Panc1 (cell line): ENCODE measurements at regions not wholly inside any gene's neighbourhood (a gene's known extent, or its start where the extent isn't known, plus 50 kb on each side); places are given as distances from the start of the nearest gene placed in this dataset.

Source experiments
- ATAC-seq: fragments of 200-7000 bp; cut with Tn5 transposase; 2 replicates; pipeline ENCODE4 v1.9.1; 2020; ENCODE audit warnings: mild to moderate bottlenecking, moderate library complexity
- BruUV-seq: library from RNA; stranded (reverse); fragments of 400-500 nt; replicated peaks from 2 replicates; lab custom pipeline; 2021; lab: Mats Ljungman, UMichigan
- CTCF ChIA-PET: fragments of 300-600 bp; sonication (Branson Sonifier 250); formaldehyde crosslinking; loops from one replicate; lab custom pipeline; 2022; ENCODE audit warnings: antibody characterized with exemption; lab: Charles Lee
- POLR2A ChIA-PET: fragments of 300-600 bp; sonication (Branson Sonifier 250); formaldehyde crosslinking; loops from one replicate; lab custom pipeline; 2022; ENCODE audit warnings: antibody characterized with exemption; lab: Charles Lee
- DNase-seq: peaks from one replicate; pipeline ENCODE4 v3.0.0-alpha.2; 2010; ENCODE audit warnings: low read depth, low spot score
- H3K27ac ChIP-seq: 2 replicates; pipeline ENCODE4 v1.5.1; 2011; ENCODE audit warnings: mild to moderate bottlenecking, low read length, inconsistent platforms
- H3K27me3 ChIP-seq: fragments of 200-500 bp; sonication (Bioruptor generic); 2 replicates; pipeline ENCODE4 v1.6.0; 2014; ENCODE audit warnings: low read length, inconsistent platforms; ENCODE audit not compliant: control insufficient read depth, insufficient read depth
- H3K36me3 ChIP-seq: fragments of 200-500 bp; sonication (Bioruptor generic); 2 replicates; pipeline ENCODE4 v1.5.1; 2014; ENCODE audit warnings: inconsistent platforms, mild to moderate bottlenecking, low read length, moderate library complexity; ENCODE audit not compliant: control insufficient read depth, insufficient read depth
- H3K4me1 ChIP-seq: 2 replicates; pipeline ENCODE4 v1.5.1; 2011; ENCODE audit warnings: inconsistent platforms, mild to moderate bottlenecking, low read length, moderate library complexity; ENCODE audit not compliant: control insufficient read depth, insufficient read depth
- H3K4me3 ChIP-seq, 2 experiments: 2 replicates each; pipeline ENCODE4 v1.5.1; 2011 to 2012; ENCODE audit warnings: low read depth in 2 of 2, low read length in 2 of 2, mild to moderate bottlenecking in 2 of 2, inconsistent platforms in 1 of 2, moderate library complexity in 1 of 2
- H3K9me3 ChIP-seq: fragments of 200-500 bp; sonication (Bioruptor generic); 2 replicates; pipeline ENCODE4 v1.5.1; 2014; ENCODE audit warnings: low read depth, mild to moderate bottlenecking, inconsistent platforms, low read length, moderate library complexity; ENCODE audit not compliant: control insufficient read depth, insufficient read depth
- POLR2AphosphoS5 ChIP-seq: IDR thresholded peaks from 2 replicates; pipeline ENCODE4 v1.6.1; 2012; ENCODE audit warnings: mild to moderate bottlenecking, low read depth, low read length, moderate library complexity
- REST ChIP-seq, 2 experiments: IDR thresholded peaks; 2 replicates each; pipeline ENCODE4 v1.6.1; 2011 to 2012; ENCODE audit warnings: low read depth in 2 of 2, control low read depth in 1 of 2, low read length in 1 of 2, mild to moderate bottlenecking in 1 of 2, moderate library complexity in 1 of 2; ENCODE audit not compliant: insufficient read depth in 1 of 2
- SIN3A ChIP-seq: IDR thresholded peaks from 2 replicates; pipeline ENCODE4 v1.6.1; 2012; ENCODE audit warnings: low read depth, mild to moderate bottlenecking, low read length, moderate library complexity, borderline replicate concordance; ENCODE audit not compliant: insufficient read depth
- TCF7L2 ChIP-seq: IDR thresholded peaks from 2 replicates; pipeline ENCODE4 v1.6.1; 2011; ENCODE audit warnings: mild to moderate bottlenecking, low read depth, low read length, inconsistent platforms
- in situ Hi-C: cut with HindIII; loops from 2 replicates; pipeline ENCODE4 v1.10.0; 2016; ENCODE audit warnings: low sequenced_read_pairs, low pct_unique_long_range_greater_than_20kb
- intact Hi-C: fragments of 100-400 bp; cut with micrococcal nuclease; formaldehyde crosslinking; loops from one replicate; pipeline ENCODE4 v1.10.0; 2022; ENCODE audit not compliant: unreplicated experiment
- TF ChIP-seq, protein P1 (sequence below): fragments of 450-650 bp; IDR thresholded peaks from 2 replicates; pipeline ENCODE4 v1.5.1; 2017; ENCODE audit warnings: mild to moderate bottlenecking

- no peak for DNase-seq
- intact Hi-C loops = no loop called here
Observed at GRCh38 chr1:57655161-57655560, 231.3 kb upstream of the DAB1 start.

DNA sequence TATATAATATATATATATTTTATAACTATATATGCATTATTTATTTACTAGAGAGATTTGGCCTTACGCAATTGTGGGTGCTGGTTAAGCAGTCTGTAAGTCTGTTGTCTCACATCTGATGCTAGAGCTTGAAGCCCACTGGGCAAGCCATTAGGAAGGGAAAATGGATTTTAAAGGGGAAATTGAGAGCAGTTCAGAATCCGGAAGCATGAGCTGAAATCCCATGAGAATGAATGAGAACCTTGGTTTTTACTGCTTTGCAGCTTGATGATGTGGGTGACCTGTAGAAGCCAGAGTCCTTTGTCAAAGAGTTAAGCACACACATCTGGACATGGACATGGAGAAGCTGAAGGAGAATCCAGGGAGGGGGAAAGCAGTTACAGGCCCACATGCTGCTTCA lies 220.8 kb upstream of the DAB1 start:
- intact Hi-C loops = no loop called here
- DNase-seq (no peak), ATAC-seq (no peak)
- CTCF ChIA-PET = no interaction called here
- in situ Hi-C loops = no loop called here
- no TSS peak for BruUV-seq
- no peaks in the 10 kb centered on the region for H3K4me1 ChIP-seq
- POLR2A ChIA-PET = interaction anchor here (0.6 kb wide), 1 partner anchor 522 kb away, joined by 4 read pairs; no protein-coding TSS in a partner anchor
- H3K27ac ChIP-seq = no peak overlapping the region
- no peak for TF ChIP-seq SIN3A
- no peak for TF ChIP-seq REST (IDR thresholded peaks at IDR 0.05; ENCODE audit: insufficient read depth in 1 of 2, low read depth in 2 of 2, low read length in 1 of 2)
- TF ChIP-seq, protein P1, sequence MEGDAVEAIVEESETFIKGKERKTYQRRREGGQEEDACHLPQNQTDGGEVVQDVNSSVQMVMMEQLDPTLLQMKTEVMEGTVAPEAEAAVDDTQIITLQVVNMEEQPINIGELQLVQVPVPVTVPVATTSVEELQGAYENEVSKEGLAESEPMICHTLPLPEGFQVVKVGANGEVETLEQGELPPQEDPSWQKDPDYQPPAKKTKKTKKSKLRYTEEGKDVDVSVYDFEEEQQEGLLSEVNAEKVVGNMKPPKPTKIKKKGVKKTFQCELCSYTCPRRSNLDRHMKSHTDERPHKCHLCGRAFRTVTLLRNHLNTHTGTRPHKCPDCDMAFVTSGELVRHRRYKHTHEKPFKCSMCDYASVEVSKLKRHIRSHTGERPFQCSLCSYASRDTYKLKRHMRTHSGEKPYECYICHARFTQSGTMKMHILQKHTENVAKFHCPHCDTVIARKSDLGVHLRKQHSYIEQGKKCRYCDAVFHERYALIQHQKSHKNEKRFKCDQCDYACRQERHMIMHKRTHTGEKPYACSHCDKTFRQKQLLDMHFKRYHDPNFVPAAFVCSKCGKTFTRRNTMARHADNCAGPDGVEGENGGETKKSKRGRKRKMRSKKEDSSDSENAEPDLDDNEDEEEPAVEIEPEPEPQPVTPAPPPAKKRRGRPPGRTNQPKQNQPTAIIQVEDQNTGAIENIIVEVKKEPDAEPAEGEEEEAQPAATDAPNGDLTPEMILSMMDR = no peak
- TF ChIP-seq TCF7L2 = no peak
- TF ChIP-seq POLR2AphosphoS5 = no peak
- H3K27me3 ChIP-seq = no peaks in the 10 kb centered on the region; the same call in 1 of the 2 replicates
- no peak overlapping the region for H3K4me3 ChIP-seq
- H3K9me3 ChIP-seq = no peaks in the 10 kb centered on the region
- no peaks in the 10 kb centered on the region for H3K36me3 ChIP-seq

More at GRCh38 chr1:57655161-57655560, 231.3 kb upstream of the DAB1 start:
- ChIA-PET POLR2A (no interaction called here), CTCF (no interaction called here)
- no peaks in the 10 kb centered on the region for H3K36me3 ChIP-seq
- in situ Hi-C loops = no loop called here
- no peak overlapping the region for H3K4me3 ChIP-seq
- TF ChIP-seq SIN3A (no peak), TCF7L2 (no peak), REST (IDR thresholded peaks at IDR 0.05; ENCODE audit: insufficient read depth in 1 of 2, low read depth in 2 of 2, low read length in 1 of 2) (no peak), POLR2AphosphoS5 (no peak)
- TF ChIP-seq, protein P1 = no peak
- no peak overlapping the region for H3K27ac ChIP-seq
- no peaks in the 10 kb centered on the region for H3K9me3 ChIP-seq
- H3K4me1 ChIP-seq = no peaks in the 10 kb centered on the region
- H3K27me3 ChIP-seq = no peaks in the 10 kb centered on the region
- ATAC-seq = no peak
- no TSS peak for BruUV-seq
